Nephron progenitor cell (in vitro differentiated cells): ENCODE measurements at regions not wholly inside any gene's neighbourhood (a gene's known extent, or its start where the extent isn't known, plus 50 kb on each side); places are given as distances from the start of the nearest gene placed in this dataset.

Experiments used
- DNase-seq: peaks from one replicate; pipeline ENCODE4 v3.0.0; 2021
- H3K27ac Mint-ChIP-seq: 2 replicates; pipeline ENCODE4 v1.8.0; 2021; ENCODE audit warnings: mild to moderate bottlenecking, moderate library complexity, mixed read lengths
- H3K27me3 Mint-ChIP-seq: 2 replicates; pipeline ENCODE4 v1.8.0; 2021; ENCODE audit warnings: mild to moderate bottlenecking, low read depth, mixed read lengths; ENCODE audit not compliant: poor library complexity
- H3K36me3 Mint-ChIP-seq: 2 replicates; pipeline ENCODE4 v1.8.0; 2021; ENCODE audit warnings: low read depth, mixed read lengths
- H3K4me1 Mint-ChIP-seq: 2 replicates; pipeline ENCODE4 v1.8.0; 2021; ENCODE audit warnings: mixed read lengths
- H3K4me3 Mint-ChIP-seq: 2 replicates; pipeline ENCODE4 v1.8.0; 2021; ENCODE audit warnings: mild to moderate bottlenecking, moderate library complexity, mixed read lengths
- H3K9me3 Mint-ChIP-seq: 2 replicates; pipeline ENCODE4 v1.8.0; 2021; ENCODE audit warnings: mild to moderate bottlenecking, moderate library complexity, mixed read lengths
- CTCF ChIP-seq: fragments of 200-600 bp; sonication (generic); IDR thresholded peaks from 2 replicates; pipeline ENCODE4 v1.5.0; 2021; ENCODE audit warnings: antibody characterized with exemption

GRCh38 chr1:221011145-221011544 lies 131.9 kb downstream of the HLX start:
- Mint-ChIP-seq H3K4me1 (peaks cover 12% of the 10 kb centered on the region), H3K36me3 (peaks cover 4% of the 10 kb centered on the region), H3K9me3 (peaks cover 15% of the 10 kb centered on the region), H3K4me3 (no peak overlapping the region), H3K27ac (no peak overlapping the region), H3K27me3 (peaks cover 6% of the 10 kb centered on the region)
- no peak for DNase-seq
- TF ChIP-seq CTCF = no peak

GRCh38 chr1:221012120-221012519 lies 132.9 kb downstream of the HLX start:
- H3K27me3 Mint-ChIP-seq = peaks cover 6% of the 10 kb centered on the region
- no peak overlapping the region for H3K27ac Mint-ChIP-seq
- peaks cover 4% of the 10 kb centered on the region for H3K36me3 Mint-ChIP-seq
- TF ChIP-seq CTCF = no peak
- no peak for DNase-seq
- H3K4me3 Mint-ChIP-seq = no peak overlapping the region
- peaks cover 12% of the 10 kb centered on the region for H3K4me1 Mint-ChIP-seq
- H3K9me3 Mint-ChIP-seq = peaks cover 7% of the 10 kb centered on the region

- Mint-ChIP-seq H3K27ac (no peak overlapping the region), H3K4me1 (peaks cover 12% of the 10 kb centered on the region), H3K27me3 (peaks cover 6% of the 10 kb centered on the region), H3K9me3 (peaks cover 3% of the 10 kb centered on the region), H3K36me3 (peaks cover 4% of the 10 kb centered on the region), H3K4me3 (no peak overlapping the region)
- no peak for TF ChIP-seq CTCF
- no peak for DNase-seq
These were observed 134.7 kb downstream of the HLX start for GRCh38 chr1:221013691-221014660.

GRCh38 chr1:221015159-221015790 lies 136.0 kb downstream of the HLX start:
- no peak for DNase-seq
- H3K4me1 Mint-ChIP-seq = peaks cover 12% of the 10 kb centered on the region
- no peaks in the 10 kb centered on the region for H3K9me3 Mint-ChIP-seq
- no peak overlapping the region for H3K27ac Mint-ChIP-seq
- no peaks in the 10 kb centered on the region for H3K36me3 Mint-ChIP-seq
- peaks cover 3% of the 10 kb centered on the region for H3K27me3 Mint-ChIP-seq
- TF ChIP-seq CTCF = no peak
- H3K4me3 Mint-ChIP-seq = no peak overlapping the region

- Mint-ChIP-seq H3K4me1 (peaks cover 6% of the 10 kb centered on the region), H3K36me3 (no peaks in the 10 kb centered on the region), H3K27me3 (peaks cover 13% of the 10 kb centered on the region), H3K27ac (no peak overlapping the region), H3K9me3 (no peaks in the 10 kb centered on the region), H3K4me3 (no peak overlapping the region)
- no peak for DNase-seq
- no peak for TF ChIP-seq CTCF
These were observed 137.5 kb downstream of the HLX start for GRCh38 chr1:221016751-221017150.
